CD4-positive, alpha-beta T cell treated with Interleukin-6 at 100 ng/mL for 8 hours (primary cell): ENCODE measurements at regions not wholly inside any gene's neighbourhood (a gene's known extent, or its start where the extent isn't known, plus 50 kb on each side); places are given as distances from the start of the nearest gene placed in this dataset.
"Not testable (repeated sequence)": the region's sequence is repeated elsewhere in the genome, so short reads cannot be mapped to it uniquely, and the experiment has no call there.

Experiments
- DNase-seq: peaks from one replicate; pipeline ENCODE4 v3.0.0-alpha.2; 2020; ENCODE audit warnings: mixed read lengths, low spot score

DNA sequence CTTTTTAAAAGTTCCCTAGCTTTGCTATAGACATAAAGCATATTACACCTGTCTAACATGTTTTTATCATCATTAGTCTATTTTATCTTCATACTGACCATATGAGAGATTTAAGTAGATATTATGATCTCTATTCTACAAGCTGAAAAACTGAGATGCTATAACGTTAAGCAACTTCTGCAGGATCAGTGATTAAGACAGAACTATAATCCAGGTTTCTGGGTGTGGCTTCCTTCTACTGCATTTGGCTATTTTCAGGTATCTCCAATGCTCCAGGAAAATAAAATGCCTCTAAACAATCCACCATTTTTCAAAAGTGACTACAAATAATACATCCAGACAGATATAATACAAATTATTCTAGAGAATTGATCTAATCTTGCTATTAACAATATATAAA is 53.4 kb downstream of the RGS2 start:
- DNase-seq: no peak

DNA sequence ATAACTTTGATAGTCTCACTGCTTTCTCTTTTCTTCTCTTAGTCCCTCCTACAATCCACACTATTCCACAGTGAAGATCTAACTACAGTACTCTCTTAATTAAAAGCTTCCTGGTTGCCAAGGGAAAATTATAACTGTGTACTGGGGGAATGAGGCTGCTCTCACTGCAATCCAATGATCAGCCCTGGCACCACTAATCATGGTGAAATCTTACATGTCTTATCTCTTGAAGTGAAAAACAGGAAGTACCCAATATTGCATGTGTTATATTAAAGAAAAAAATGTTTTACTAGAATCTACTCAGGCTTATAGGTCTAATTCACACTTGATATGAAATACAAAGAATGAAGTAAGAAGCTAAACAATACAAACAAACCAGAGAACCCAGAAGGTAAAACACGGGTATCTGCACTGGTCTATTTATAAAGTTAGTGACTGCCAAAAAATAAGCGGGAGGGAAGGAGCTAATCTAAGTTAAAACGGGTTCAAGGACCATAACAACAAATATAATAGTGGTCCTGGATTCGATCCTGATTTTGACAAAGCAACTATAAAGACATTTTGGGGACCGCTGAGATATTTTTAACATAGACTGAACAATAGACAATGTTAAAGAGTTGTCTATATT is 57.5 kb downstream of the RGS2 start:
- no peak for DNase-seq

DNA sequence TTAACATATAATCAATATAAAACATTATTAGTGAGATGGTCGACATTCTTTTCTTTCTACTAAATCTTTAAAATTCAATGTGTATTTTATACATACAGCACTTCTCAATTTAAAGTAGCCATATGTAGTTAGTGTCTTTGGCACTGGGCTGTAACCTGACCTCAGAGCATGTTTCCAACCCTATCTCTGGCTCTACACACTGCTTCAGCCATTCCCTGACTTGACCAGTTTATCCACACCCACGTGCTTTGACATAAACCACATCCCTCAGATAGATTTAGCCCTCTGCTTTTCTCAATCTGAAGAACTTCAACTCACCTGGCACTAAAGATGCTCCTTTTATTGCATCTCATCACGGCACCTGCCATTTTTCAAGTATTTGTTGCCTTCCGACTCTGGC is 58.3 kb downstream of the RGS2 start:
- no peak for DNase-seq

DNA sequence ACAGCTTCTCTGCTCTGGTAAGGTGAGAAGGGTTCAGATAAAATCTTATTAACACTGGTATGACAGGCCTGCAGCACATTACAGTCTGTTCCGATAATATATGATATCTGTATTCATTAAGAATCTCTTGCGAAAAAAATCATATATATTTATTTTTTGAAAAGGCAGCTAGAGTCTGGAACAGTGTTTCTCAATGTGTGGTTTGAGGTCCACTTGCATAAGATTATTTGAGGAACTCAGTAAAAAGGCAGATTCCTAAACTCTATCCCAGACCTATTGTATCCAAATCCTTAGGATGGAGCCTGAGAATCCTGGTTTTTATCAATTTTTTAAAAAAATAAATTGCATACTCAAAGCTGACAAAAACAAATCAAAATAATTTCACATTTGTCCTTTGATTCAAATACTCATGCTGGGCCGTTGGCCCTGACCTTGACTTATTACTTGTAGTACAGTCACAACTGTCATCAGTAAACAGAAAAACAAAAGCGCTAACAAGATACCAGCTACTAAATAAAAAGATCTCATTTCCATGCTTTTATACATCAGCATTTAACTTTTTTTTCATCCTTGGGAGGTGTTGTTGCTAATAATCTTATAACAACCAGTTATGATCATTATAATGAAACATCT is 60.6 kb downstream of the RGS2 start:
- DNase-seq: no peak

DNA sequence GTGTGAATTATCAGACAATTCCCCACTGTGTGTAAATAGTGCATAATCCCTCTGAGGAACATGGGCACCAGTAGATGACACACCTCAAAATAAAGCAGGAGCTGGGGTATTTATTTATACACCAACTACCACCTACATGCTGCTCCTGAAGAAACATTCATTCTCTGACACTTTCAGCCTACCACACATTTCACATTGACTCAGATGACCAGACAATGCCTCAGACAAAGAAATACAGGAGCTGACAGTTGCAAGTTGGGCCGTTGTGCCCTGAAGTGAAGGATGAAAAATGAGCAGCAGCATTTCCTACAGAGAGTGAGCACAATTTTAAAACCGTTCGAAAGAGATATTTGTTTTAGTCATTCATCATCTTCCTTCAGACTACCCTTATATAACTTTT is 63.2 kb downstream of the RGS2 start:
- no peak for DNase-seq

DNA sequence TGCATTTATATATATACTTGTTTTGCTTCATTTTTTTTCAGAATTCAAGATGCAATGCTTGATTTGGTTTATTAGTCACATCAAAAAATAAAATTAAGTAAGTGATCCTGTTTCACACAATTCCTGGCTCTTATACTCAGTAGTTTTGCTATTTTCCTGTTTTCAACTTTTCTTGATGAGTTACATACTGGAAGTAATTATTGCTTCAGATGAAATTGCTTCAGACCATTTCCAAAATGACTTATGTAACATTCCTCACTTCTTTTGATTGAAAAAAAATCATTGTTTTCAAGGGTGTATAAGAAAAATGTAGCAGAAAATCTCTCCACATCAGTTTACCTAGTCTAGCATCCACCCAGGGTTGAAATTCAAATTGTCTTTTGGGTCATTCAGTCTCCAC is 65.0 kb downstream of the RGS2 start:
- DNase-seq: no peak

DNA sequence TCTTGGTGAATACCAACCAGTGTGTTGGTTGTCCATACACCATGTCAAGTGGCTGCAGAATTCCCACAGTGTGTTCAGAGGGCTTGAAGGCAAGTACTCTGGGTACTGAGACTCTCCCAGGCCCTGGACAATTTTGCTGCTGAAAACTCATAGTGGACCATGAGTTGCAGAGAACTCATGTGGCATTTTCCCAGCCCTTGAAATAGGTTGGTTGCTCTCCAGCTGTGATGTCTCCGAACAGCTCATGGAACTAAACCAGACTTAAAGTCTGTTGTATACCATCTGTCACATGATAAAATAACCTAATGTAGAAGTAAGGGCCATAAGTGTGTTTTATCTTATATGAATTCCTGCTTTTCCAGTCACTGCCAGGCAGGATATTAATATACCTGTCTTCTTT is 67.8 kb downstream of the RGS2 start:
- DNase-seq: no peak

DNA sequence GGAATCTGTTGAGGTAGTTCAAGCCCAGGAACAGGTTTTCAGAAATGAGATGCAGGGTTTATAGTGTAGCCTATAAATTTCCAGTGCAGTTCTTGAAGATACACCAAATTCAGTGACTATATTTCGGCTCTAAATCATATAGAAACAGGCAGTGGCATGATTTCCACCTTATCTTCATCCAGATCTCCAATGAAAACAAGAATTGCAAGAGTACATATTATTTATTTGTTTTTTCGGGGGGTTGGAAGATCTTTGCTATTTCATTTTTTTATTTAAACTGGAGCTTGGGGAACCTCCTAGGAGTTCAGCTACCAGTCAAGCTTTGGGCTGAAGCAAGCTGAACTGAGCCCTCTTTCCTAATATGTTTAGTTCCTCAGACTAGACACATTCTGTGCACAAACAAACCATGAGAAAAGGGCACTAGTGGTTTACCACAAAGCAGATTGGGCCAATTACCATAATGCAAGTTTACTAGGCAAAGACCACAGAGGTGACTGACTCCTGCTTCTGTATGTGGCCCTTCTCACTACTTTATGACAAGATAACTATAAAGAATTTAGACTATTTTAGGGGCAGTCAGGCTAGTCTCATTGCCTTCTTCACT is 68.5 kb downstream of the RGS2 start:
- DNase-seq: no peak

DNA sequence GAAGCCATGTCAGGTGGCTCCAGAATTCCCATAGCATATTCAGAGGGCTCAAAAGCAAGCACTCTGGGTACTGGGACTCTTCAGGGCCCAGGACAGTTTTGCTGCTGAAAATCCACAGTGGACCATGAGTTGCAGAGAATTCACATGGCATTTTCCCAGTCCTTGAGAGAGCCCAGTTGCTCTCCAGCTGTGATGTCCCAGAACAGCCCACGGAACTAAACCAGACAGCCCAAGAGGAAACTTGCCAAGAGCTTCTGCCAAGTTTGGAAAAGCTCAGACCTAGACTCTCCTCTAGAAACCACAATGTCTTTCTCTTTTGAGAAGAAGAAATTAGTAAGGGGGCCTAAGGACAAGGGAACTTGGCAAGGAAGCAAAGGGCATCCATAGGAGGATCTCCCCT is 69.4 kb downstream of the RGS2 start:
- DNase-seq: no peak

DNA sequence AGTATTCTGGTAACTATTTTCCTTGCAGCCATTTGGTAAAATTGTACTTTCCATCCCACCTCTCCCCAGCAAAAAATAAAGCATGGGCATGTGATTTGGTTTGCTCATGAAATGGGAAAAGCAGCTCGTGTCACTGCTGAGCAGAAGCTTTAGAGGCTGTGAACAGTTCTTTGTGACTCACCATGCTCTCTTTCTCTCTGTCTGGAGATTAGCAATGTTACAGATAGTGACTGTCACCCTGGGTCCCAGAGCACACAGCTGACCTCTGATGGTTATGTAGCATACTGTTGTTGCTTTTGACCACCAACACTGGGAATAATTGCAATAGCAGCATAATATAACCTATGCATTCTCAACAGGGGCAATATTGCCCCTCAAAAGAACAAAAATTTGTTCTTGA is 70.6 kb downstream of the RGS2 start:
- DNase-seq: no peak

DNA sequence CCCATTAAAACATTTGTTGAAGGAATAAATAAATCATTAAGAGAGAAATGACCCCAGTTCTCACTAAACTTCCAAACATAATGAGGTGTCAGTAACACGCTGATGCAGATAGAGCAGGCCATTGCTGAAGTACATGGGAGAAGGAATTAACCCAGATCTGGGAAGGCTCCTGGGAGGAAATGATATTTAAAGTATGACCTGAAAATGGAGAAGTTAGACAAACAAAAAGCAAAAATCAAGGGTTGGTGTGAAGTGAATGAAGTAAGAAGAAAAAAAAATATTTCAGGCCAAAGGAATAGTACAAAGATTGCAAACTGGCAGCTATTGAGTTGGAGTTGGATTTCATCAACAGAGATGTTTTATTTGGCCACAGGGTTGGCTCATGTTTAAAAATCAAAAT is 71.4 kb downstream of the RGS2 start:
- no peak for DNase-seq

DNA sequence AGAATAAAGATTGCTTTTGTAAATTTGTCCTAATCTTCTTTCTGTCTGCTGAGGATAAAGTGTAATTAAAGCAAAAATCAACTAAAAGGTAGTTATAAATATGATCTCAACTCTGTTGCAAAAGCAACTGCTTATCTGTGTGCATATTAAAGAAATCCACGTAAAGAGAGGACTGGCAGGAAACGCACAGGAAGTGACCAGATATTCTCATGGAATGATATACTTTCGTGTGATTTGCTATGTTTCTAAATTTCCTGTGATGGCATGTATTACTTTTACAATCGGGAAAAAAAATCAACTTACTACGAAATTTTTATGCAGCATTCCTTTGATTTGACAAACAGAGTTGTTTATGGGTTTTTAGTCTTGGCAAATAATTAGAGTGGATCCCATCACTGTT is 75.4 kb downstream of the RGS2 start:
- DNase-seq: no peak

DNA sequence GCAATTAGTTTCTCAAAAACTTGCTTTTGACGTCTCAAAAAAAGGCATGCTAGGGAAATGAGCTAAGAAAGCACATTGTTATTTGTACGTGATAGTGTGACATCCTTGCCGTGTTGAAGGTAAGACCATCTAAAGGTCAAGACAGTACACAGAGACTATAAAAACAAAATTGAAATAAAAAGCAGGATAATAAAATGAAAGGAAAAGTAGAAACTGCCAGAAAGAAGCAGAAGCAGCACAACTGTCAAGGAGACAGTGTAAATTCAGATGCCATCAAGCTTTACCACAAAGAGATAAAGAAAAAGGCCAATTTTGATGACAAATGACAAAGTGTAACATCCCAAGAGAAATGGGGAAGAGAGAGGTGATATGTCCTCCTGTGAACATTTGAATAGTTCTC is 76.5 kb downstream of the RGS2 start:
- not testable (repeated sequence) for DNase-seq

DNA sequence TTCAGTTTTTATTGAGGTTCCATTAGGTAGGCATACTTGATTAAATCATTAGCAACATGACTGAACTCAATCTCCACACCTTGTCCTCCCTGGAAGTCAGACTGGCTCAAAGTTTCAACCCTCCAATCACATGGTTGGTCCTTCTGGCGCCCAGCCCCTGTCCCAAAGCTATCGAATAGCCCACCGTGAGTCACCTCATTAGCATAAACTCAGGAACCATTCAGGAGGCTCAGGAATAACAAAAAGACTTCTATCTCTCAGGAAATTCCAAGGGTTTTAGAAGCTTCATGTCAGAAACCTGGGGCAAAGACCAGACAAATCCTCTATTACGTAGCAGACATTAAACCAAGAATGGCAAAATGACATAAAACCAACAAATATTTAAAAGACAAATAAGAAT is 78.6 kb downstream of the RGS2 start:
- DNase-seq: no peak

DNA sequence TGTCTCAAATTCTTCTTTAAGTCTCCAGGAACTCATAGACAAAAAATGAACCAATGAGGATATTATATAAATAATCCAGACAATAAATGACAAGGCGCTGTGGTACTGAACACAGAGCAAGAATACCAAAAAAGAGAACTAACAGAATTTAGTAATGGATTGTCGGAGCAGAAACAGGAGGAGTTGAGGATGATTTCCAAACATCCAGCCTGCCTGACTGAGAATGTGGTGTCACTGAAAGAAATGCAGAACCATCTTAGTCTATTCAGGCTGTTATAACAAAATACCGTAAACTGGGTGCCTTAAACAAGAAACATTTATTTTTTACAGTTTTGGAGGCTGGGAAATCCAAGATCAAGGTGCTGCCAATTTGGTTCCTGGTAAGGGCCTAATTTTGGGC is 79.7 kb downstream of the RGS2 start:
- no peak for DNase-seq

DNA sequence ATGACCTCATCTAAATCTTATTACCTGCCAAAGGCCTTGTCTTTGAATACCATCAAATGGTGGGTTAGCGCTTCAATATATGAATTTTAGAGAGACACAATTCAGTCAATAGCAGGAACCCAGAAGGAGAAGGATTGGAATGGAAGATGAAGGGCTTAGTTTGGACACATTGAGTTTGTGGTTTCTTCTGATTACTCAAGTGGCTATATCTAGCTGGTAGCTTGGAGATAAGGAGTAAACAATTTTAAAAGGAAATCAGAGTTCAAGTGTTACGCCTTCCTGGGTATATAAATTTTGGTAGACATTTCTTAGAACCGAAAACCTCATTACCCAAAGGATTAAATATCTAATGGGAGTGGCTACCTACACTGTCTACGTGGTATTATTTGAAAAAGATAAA is 80.2 kb downstream of the RGS2 start:
- DNase-seq: no peak

DNA sequence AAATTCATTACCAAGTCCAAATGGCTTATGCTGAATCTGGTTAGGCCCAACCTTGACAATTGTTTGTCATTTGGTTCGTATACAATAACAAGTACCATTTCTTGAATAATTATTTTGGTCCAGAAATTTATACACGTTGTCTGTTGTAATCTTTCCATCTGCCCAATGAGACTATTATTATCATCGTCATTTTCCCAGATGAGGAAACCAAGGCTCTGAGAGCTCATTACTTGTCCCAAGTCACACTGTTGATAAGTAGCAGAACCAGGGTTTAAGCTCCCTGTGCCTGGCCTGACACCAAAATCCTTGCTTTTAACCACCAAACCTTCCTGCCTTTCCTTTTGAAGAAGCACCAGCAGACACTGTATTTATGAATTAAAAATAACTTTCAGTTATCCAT is 81.3 kb downstream of the RGS2 start:
- no peak for DNase-seq

DNA sequence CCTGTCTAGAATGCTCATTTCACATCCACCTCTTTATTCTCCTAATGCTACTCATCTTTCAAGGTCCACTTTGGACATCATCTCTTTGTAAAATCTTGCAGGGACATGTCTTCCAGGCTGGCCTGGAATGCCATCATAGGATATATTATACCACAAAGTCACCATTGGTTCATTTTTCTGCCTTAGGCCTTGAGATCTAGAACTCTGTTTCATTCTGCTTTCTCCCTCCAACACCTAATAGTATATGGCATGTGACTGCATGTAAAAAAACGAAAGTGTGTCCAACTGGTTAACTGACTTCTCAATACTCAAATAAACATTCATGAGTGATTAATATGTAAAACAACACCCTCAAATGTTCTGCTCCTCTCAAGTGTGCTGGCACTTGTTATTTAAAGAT is 84.1 kb downstream of the RGS2 start:
- no peak for DNase-seq

DNA sequence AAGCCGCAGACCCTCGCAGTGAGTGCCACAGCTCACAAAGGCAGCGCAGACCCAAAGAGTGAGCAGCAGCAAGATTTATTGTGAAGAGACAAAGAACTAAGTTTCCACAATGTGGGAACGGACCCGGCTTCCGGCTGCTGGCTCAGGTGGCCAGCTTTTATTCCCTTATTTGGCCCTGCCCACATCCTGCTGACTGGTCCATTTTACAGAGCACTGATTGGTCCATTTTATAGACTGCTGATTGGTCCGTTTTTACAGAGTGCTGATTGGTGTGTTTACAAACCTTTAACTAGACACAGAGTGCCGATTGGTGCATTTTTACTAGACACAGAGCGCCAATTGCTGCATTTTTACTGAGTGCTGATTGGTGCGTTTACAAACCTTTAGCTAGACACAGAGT is 86.6 kb downstream of the RGS2 start:
- DNase-seq: not testable (repeated sequence)

DNA sequence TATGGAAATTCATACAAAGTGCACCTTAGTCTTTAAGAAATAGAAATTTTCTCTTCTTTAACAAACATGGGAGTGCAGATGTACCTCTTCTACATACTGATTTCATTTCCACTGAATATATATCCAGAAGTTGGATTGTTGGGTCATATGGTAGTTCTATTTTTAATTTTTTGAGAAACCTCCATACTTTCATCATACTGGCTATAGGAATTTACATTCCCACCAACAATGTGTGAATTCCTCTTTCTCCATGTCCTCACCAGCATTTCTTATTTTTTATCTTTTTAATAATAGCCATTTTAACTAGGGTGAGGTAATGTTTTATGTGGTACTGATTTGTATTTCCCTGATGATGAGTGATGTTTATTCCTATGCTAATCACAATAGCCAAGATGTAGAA is 87.5 kb downstream of the RGS2 start:
- no peak for DNase-seq

DNA sequence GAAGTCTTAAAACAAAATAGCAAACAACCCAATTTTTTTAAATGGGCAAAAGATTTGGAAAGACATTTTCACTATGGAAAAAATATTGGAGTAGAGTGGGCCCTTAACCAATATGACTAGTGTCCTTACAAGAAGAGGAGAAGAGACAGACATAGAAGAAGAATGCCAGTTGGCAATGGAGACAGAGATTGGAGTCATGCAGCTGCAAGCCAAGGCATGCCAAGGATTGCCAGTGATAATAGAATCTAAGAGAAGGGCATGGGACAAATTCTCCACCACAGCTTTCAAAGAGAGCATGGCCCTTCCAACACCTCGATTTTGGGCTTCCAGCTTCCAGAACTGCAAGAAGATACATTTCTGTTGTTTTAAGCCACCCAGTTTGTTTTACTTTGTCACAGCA is 92.7 kb downstream of the RGS2 start:
- DNase-seq: no peak

DNA sequence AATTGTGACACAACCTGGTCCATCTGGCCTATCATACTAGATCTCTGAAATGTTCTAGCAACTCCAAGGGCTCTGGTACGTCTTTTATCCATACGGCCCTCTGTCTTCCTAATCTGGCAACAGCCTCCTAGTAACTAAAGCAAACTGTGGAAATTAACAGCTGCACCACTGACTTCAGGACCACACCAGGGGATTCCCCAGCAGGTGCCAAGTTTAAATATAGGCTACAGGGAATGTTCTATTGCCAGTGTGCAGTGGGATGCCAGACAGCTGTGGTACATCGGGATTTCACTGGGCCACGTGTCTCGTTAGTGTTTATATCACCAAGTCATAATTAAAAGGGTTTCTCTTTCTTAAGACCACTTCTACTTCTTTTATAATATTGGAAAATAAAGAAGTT is 94.3 kb downstream of the RGS2 start:
- DNase-seq: no peak

DNA sequence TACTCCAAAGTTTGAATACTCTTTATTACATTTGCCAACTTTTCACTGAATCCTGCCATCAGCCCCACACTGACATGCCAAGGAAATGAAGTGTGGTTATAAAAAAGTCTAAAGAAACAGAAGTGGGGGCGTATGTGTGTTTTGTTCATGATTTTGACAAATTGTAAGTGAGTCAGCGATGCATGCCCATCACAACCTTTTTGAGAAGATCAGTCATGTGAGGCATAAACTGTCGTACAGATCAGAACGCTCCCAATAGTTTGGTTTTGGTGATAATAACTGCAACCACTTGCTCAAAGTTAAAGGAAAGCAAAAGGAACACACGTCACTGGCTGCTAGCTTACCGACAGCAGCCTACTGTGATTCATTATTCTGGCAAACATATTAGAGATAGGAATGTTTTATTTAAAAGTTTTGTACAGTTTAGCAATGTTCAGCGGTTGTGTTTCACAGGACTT is 95.6 kb downstream of the RGS2 start:
- DNase-seq: no peak

DNA sequence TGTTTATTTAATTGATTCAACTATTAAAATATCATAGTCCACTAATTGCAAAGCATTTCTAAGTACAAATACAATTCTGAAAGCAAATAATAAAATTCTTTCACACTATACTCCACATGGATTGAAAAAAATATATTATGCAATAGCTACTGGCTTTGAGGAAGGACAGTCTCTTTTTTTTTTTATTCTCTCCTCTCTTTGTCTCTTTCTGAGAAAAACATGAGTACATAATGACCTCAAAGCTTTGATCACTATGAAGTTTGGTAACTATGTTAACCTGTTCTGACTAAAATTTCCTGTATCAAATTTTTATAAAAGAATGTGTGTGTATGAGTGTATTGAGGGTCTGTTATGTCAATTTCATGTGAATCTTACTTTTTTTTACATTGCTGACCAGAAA is 96.2 kb downstream of the RGS2 start:
- no peak for DNase-seq
